Muscle of arm (tissue), 1 donor: ENCODE measurements at regions not wholly inside any gene's neighbourhood (a gene's known extent, or its start where the extent isn't known, plus 50 kb on each side); places are given as distances from the start of the nearest gene placed in this dataset.
"Not testable (repeated sequence)": the region's sequence is repeated elsewhere in the genome, so short reads cannot be mapped to it uniquely, and the experiment has no call there.

Experiments used
- DNase-seq: peaks from one replicate; pipeline ENCODE4 v3.0.0-alpha.2; 2013

GRCh38 chr14:105855246-105855892 lies 329.0 kb downstream of the TMEM121 start:
- DNase-seq, result no peak

- no peak for DNase-seq
Observed at GRCh38 chr14:105855893-105856675, 329.7 kb downstream of the TMEM121 start.

GRCh38 chr14:105856676-105857219 lies 330.4 kb downstream of the TMEM121 start:
- no peak for DNase-seq

- DNase-seq, result no peak
Observed at GRCh38 chr14:105857220-105857825, 330.9 kb downstream of the TMEM121 start.

GRCh38 chr14:105857826-105858675 lies 331.7 kb downstream of the TMEM121 start:
- DNase-seq, result no peak

- DNase-seq, result no peak
Observed at GRCh38 chr14:105858676-105859025, 332.3 kb downstream of the TMEM121 start.

GRCh38 chr14:105859073-105859716 lies 332.8 kb downstream of the TMEM121 start:
- DNase-seq, result not testable (repeated sequence)

- no peak for DNase-seq
Observed at GRCh38 chr14:105859717-105860614, 333.6 kb downstream of the TMEM121 start.

GRCh38 chr14:105860615-105861580 lies 334.5 kb downstream of the TMEM121 start:
- DNase-seq, result no peak

GRCh38 chr14:105861985-105862465 lies 335.6 kb downstream of the TMEM121 start:
- no peak for DNase-seq

- no peak for DNase-seq
Observed at GRCh38 chr14:105862581-105863239, 336.3 kb downstream of the TMEM121 start.

- no peak for DNase-seq
Observed at GRCh38 chr14:105863296-105864108, 337.1 kb downstream of the TMEM121 start.

- no peak for DNase-seq
Observed at GRCh38 chr14:105864116-105864515, 337.7 kb downstream of the TMEM121 start.

GRCh38 chr14:105864651-105865265 lies 338.4 kb downstream of the TMEM121 start:
- DNase-seq, result no peak

- no peak for DNase-seq
Observed at GRCh38 chr14:105865266-105865903, 339.0 kb downstream of the TMEM121 start.
